SK-N-SH treated with all-trans-retinoic acid at 6 μM for 48 hours (cell line): ENCODE measurements at regions not wholly inside any gene's neighbourhood (a gene's known extent, or its start where the extent isn't known, plus 50 kb on each side); places are given as distances from the start of the nearest gene placed in this dataset.

Experiments used
- ATAC-seq: fragments of 200-7000 bp; cut with Tn5 transposase; 3 replicates; pipeline ENCODE4 v1.9.1; 2020; ENCODE audit warnings: mild to moderate bottlenecking, moderate library complexity
- ARNTL ChIP-seq: fragments of 450-650 bp; formaldehyde crosslinking; IDR thresholded peaks from 2 replicates; pipeline ENCODE4 v1.5.0; 2020; ENCODE audit warnings: low read depth, mild to moderate bottlenecking, moderate library complexity, borderline replicate concordance
- BACH2 ChIP-seq: fragments of 250-450 bp; sonication (Bioruptor Pico); IDR thresholded peaks from 2 replicates; pipeline ENCODE4 v1.9.0; 2021; ENCODE audit warnings: mild to moderate bottlenecking, borderline replicate concordance
- CSDC2 ChIP-seq: fragments of 250-450 bp; sonication (Bioruptor Pico); IDR thresholded peaks from 2 replicates; pipeline ENCODE4 v1.5.0; 2020; ENCODE audit warnings: mild to moderate bottlenecking, moderate library complexity
- ESRRG ChIP-seq: fragments of 250-450 bp; sonication (Bioruptor Pico); IDR thresholded peaks from 2 replicates; pipeline ENCODE4 v1.6.1; 2021; ENCODE audit warnings: mild to moderate bottlenecking
- GLIS3 ChIP-seq: fragments of 250-450 bp; sonication (Bioruptor Pico); IDR thresholded peaks from 2 replicates; pipeline ENCODE4 v1.5.0; 2020; ENCODE audit warnings: mild to moderate bottlenecking, moderate library complexity
- ISL1 ChIP-seq: fragments of 250-450 bp; sonication (Bioruptor Pico); IDR thresholded peaks from 2 replicates; pipeline ENCODE4 v2.1.2; 2022; ENCODE audit warnings: mild to moderate bottlenecking, moderate library complexity
- OSR1 ChIP-seq: fragments of 250-450 bp; sonication (Bioruptor Pico); IDR thresholded peaks from 2 replicates; pipeline ENCODE4 v1.8.0; 2022; ENCODE audit warnings: moderate library complexity, mild to moderate bottlenecking, inconsistent platforms
- PPARA ChIP-seq: fragments of 250-450 bp; sonication (Bioruptor Pico); IDR thresholded peaks from 2 replicates; pipeline ENCODE4 v1.5.0; 2020; ENCODE audit warnings: mild to moderate bottlenecking, borderline replicate concordance
- RARB ChIP-seq: fragments of 250-450 bp; sonication (Bioruptor Pico); IDR thresholded peaks from 2 replicates; pipeline ENCODE4 v1.8.0; 2021; ENCODE audit warnings: mild to moderate bottlenecking, moderate library complexity
- SNAI2 ChIP-seq: fragments of 250-450 bp; sonication (Bioruptor Pico); IDR thresholded peaks from 2 replicates; pipeline ENCODE4 v1.5.0; 2020; ENCODE audit warnings: mild to moderate bottlenecking, moderate library complexity
- TCF4 ChIP-seq: fragments of 250-450 bp; sonication (Bioruptor Pico); IDR thresholded peaks from 2 replicates; pipeline ENCODE4 v1.8.0; 2021; ENCODE audit warnings: mild to moderate bottlenecking, moderate library complexity, borderline replicate concordance
- TOX ChIP-seq: fragments of 250-450 bp; sonication (Bioruptor Pico); IDR thresholded peaks from 2 replicates; pipeline ENCODE4 v1.8.0; 2021; ENCODE audit warnings: mild to moderate bottlenecking, moderate library complexity, borderline replicate concordance
- ZC3H10 ChIP-seq: fragments of 250-450 bp; sonication (Bioruptor Pico); IDR thresholded peaks from 2 replicates; pipeline ENCODE4 v1.5.1; 2021; ENCODE audit warnings: mild to moderate bottlenecking, moderate library complexity
- ZFP3 ChIP-seq: fragments of 250-450 bp; sonication (Bioruptor Pico); IDR thresholded peaks from 2 replicates; pipeline ENCODE4 v1.5.0; 2020; ENCODE audit warnings: mild to moderate bottlenecking, moderate library complexity
- ZFP30 ChIP-seq: fragments of 450-650 bp; formaldehyde crosslinking; IDR thresholded peaks from 2 replicates; pipeline ENCODE4 v1.5.0; 2022; ENCODE audit warnings: mild to moderate bottlenecking, moderate library complexity
- ZNF565 ChIP-seq: fragments of 450-650 bp; formaldehyde crosslinking; conservative IDR thresholded peaks from 2 replicates; pipeline ENCODE4 v1.5.0; 2020; ENCODE audit warnings: low read depth, mild to moderate bottlenecking, moderate library complexity
- ZNF70 ChIP-seq: fragments of 450-650 bp; formaldehyde crosslinking; IDR thresholded peaks from 2 replicates; pipeline ENCODE4 v1.5.0; 2020; ENCODE audit warnings: mild to moderate bottlenecking, moderate library complexity
- TF ChIP-seq, protein P1 (sequence below): fragments of 250-450 bp; sonication (Bioruptor Pico); IDR thresholded peaks from 2 replicates; pipeline ENCODE4 v1.8.0; 2021; ENCODE audit warnings: low read depth, mild to moderate bottlenecking, moderate library complexity, borderline replicate concordance
- TF ChIP-seq, protein P2 (sequence below): fragments of 250-450 bp; sonication (Bioruptor Pico); IDR thresholded peaks from 2 replicates; pipeline ENCODE4 v1.5.1; 2020; ENCODE audit warnings: low read depth, mild to moderate bottlenecking, moderate library complexity
- TF ChIP-seq, protein P3 (sequence below): fragments of 250-450 bp; sonication (Bioruptor Pico); IDR thresholded peaks from 2 replicates; pipeline ENCODE4 v1.5.1; 2021; ENCODE audit warnings: mild to moderate bottlenecking, moderate library complexity
- TF ChIP-seq, protein P4 (sequence below): fragments of 250-450 bp; sonication (Bioruptor Pico); IDR thresholded peaks from 2 replicates; pipeline ENCODE4 v1.8.0; 2020; ENCODE audit warnings: mild to moderate bottlenecking, moderate library complexity, borderline replicate concordance

DNA sequence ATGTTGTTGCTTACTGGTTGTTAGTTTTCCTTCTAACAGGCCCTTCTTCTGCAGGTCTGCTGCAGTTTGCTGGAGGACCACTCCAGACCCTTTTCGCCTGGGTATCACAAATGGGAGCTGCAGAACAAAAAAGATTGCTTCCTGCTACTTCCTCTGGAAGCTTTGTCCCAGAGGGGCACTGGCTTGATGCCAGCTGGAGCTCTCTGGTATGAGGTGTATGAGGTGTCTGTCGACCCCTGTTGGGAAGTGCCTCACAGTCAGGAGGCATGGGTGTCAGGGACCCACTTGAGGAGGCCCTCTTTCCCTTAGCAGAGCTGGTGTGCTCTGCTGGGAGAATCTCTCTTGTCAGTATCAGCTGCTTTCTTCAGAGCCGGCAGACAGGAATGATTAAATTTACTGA lies 127.4 kb upstream of the EDA2R start:
- no peak for ATAC-seq
- TF ChIP-seq, protein P1, sequence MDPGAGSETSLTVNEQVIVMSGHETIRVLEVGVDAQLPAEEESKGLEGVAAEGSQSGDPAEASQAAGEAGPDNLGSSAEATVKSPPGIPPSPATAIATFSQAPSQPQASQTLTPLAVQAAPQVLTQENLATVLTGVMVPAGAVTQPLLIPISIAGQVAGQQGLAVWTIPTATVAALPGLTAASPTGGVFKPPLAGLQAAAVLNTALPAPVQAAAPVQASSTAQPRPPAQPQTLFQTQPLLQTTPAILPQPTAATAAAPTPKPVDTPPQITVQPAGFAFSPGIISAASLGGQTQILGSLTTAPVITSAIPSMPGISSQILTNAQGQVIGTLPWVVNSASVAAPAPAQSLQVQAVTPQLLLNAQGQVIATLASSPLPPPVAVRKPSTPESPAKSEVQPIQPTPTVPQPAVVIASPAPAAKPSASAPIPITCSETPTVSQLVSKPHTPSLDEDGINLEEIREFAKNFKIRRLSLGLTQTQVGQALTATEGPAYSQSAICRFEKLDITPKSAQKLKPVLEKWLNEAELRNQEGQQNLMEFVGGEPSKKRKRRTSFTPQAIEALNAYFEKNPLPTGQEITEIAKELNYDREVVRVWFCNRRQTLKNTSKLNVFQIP (CRISPR knock-in tag), result no peak
- TF ChIP-seq, protein P2, sequence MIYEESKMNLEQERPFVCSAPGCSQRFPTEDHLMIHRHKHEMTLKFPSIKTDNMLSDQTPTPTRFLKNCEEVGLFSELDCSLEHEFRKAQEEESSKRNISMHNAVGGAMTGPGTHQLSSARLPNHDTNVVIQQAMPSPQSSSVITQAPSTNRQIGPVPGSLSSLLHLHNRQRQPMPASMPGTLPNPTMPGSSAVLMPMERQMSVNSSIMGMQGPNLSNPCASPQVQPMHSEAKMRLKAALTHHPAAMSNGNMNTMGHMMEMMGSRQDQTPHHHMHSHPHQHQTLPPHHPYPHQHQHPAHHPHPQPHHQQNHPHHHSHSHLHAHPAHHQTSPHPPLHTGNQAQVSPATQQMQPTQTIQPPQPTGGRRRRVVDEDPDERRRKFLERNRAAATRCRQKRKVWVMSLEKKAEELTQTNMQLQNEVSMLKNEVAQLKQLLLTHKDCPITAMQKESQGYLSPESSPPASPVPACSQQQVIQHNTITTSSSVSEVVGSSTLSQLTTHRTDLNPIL (CRISPR knock-in tag), result no peak
- no peak for TF ChIP-seq PPARA (CRISPR knock-in tag)
- no peak for TF ChIP-seq ZFP30 (CRISPR knock-in tag)
- TF ChIP-seq ZNF565, result no peak
- no peak for TF ChIP-seq ZNF70 (CRISPR knock-in tag)
- TF ChIP-seq, protein P3, sequence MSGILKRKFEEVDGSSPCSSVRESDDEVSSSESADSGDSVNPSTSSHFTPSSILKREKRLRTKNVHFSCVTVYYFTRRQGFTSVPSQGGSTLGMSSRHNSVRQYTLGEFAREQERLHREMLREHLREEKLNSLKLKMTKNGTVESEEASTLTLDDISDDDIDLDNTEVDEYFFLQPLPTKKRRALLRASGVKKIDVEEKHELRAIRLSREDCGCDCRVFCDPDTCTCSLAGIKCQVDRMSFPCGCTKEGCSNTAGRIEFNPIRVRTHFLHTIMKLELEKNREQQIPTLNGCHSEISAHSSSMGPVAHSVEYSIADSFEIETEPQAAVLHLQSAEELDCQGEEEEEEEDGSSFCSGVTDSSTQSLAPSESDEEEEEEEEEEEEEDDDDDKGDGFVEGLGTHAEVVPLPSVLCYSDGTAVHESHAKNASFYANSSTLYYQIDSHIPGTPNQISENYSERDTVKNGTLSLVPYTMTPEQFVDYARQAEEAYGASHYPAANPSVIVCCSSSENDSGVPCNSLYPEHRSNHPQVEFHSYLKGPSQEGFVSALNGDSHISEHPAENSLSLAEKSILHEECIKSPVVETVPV (CRISPR knock-in tag), result no peak
- TF ChIP-seq ZFP3 (CRISPR knock-in tag), result no peak
- no peak for TF ChIP-seq ISL1 (CRISPR knock-in tag)
- no peak for TF ChIP-seq RARB (CRISPR knock-in tag)
- no peak for TF ChIP-seq TOX (CRISPR knock-in tag)
- TF ChIP-seq OSR1, result no peak
- no peak for TF ChIP-seq BACH2 (CRISPR knock-in tag)
- TF ChIP-seq GLIS3 (CRISPR knock-in tag), result no peak
- no peak for TF ChIP-seq ZC3H10 (CRISPR knock-in tag)
- no peak for TF ChIP-seq CSDC2 (CRISPR knock-in tag)
- no peak for TF ChIP-seq SNAI2 (CRISPR knock-in tag)

DNA sequence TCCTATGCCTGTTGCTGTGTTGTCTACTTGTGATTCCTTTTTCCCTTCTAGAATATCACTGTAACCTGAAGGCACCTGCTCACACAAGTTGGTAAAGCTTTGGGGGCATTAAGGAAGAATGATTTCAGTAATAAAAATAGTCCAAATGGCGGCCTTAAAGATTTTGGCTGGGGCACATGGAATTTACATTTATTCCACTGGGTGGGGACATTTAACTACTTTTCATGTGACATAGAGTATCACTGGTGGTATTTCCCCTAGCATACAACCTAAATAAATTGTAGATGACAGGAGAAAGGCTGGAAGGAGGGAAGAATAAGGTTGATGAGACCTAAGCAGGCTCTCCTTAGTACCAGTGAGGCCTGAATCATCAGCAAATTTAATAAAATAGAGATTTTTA lies 121.8 kb upstream of the EDA2R start:
- no peak for TF ChIP-seq RARB (CRISPR knock-in tag)
- TF ChIP-seq SNAI2 (CRISPR knock-in tag), result no peak
- no peak for TF ChIP-seq ZC3H10 (CRISPR knock-in tag)
- no peak for TF ChIP-seq ZFP3 (CRISPR knock-in tag)
- no peak for TF ChIP-seq OSR1
- TF ChIP-seq ZNF70 (CRISPR knock-in tag), result no peak
- no peak for TF ChIP-seq ESRRG
- TF ChIP-seq, protein P1 (CRISPR knock-in tag), result no peak
- no peak for TF ChIP-seq ARNTL (CRISPR knock-in tag)
- no peak for TF ChIP-seq ISL1 (CRISPR knock-in tag)
- no peak for TF ChIP-seq ZFP30 (CRISPR knock-in tag)
- no peak for TF ChIP-seq TCF4 (CRISPR knock-in tag)
- ATAC-seq, result no peak

DNA sequence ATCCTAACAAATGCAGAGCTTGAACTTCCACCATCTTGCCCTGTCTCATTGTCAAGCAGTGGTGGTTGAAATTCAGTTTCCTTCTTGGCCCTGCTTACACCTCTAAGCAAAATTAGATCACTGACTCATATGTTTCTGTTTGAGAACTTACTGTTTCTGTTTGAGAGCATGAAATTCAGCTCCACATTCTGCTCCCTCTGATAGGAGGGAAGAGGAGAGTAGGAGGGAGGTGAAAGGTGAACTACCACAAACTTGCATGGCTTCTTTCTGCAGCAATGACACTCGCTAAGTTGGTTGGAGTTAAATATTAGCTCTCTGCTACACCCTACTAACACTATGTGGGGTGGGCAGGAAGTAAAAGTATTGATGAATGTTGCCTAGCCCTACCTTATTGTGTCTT lies 117.8 kb upstream of the EDA2R start:
- TF ChIP-seq ZNF565 (no peak), GLIS3 (CRISPR knock-in tag) (no peak), BACH2 (CRISPR knock-in tag) (no peak), PPARA (CRISPR knock-in tag) (no peak), ISL1 (CRISPR knock-in tag) (no peak), RARB (CRISPR knock-in tag) (no peak)
- TF ChIP-seq, protein P2 (CRISPR knock-in tag), result no peak
- TF ChIP-seq, protein P4, sequence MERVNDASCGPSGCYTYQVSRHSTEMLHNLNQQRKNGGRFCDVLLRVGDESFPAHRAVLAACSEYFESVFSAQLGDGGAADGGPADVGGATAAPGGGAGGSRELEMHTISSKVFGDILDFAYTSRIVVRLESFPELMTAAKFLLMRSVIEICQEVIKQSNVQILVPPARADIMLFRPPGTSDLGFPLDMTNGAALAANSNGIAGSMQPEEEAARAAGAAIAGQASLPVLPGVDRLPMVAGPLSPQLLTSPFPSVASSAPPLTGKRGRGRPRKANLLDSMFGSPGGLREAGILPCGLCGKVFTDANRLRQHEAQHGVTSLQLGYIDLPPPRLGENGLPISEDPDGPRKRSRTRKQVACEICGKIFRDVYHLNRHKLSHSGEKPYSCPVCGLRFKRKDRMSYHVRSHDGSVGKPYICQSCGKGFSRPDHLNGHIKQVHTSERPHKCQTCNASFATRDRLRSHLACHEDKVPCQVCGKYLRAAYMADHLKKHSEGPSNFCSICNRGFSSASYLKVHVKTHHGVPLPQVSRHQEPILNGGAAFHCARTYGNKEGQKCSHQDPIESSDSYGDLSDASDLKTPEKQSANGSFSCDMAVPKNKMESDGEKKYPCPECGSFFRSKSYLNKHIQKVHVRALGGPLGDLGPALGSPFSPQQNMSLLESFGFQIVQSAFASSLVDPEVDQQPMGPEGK (CRISPR knock-in tag), result no peak
- ATAC-seq, result no peak
